ENCODE measurements at regions not wholly inside any gene's neighbourhood (a gene's known extent, or its start where the extent isn't known, plus 50 kb on each side); places are given as distances from the start of the nearest gene placed in this dataset.
"Not testable (repeated sequence)": the region's sequence is repeated elsewhere in the genome, so short reads cannot be mapped to it uniquely, and the experiment has no call there.

DNA sequence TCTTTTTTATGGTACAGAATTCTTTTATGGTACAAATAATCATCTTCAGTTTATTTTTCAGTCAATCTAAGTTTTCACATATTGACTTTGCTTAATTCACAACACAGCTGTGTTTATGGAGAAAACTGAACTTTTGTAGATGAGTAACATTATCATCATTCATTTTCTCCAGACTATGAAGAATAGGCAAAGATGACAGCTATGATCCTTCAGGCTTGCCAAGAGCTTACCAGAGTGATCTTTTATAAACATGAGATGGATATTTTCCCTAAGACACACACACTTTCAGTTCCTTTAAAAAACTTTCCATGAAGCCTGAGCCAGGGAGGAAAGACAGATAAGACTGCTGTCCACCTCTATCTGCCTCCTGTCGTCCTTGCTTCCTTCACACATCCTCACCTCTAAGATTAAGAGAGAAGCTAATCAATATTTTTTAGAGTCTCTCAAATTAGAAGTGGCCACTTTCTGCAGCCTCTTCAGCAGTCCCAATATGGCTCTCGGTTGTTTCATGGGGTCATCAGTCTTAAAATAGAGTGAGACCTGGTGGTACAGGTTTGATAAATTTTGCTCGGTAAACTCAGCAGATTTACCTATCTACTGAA is 108.1 kb upstream of the SLC27A6 start:
- peak in 1 of 2 donors; percentile 85 for DNase-seq (ENCODE audit: low read depth in 1 of 2, low spot score in 1 of 2)
- TF ChIP-seq, protein P1, sequence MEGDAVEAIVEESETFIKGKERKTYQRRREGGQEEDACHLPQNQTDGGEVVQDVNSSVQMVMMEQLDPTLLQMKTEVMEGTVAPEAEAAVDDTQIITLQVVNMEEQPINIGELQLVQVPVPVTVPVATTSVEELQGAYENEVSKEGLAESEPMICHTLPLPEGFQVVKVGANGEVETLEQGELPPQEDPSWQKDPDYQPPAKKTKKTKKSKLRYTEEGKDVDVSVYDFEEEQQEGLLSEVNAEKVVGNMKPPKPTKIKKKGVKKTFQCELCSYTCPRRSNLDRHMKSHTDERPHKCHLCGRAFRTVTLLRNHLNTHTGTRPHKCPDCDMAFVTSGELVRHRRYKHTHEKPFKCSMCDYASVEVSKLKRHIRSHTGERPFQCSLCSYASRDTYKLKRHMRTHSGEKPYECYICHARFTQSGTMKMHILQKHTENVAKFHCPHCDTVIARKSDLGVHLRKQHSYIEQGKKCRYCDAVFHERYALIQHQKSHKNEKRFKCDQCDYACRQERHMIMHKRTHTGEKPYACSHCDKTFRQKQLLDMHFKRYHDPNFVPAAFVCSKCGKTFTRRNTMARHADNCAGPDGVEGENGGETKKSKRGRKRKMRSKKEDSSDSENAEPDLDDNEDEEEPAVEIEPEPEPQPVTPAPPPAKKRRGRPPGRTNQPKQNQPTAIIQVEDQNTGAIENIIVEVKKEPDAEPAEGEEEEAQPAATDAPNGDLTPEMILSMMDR (IDR thresholded peaks at IDR 0.05; ENCODE audit: low read depth, low read length), result no peak
- Histone ChIP-seq H3K27me3 (no peaks in the 10 kb centered on the region), H3K9me3 (ENCODE audit: low read depth) (no peaks in the 10 kb centered on the region), H3K4me1 (ENCODE audit: low read depth) (peaks cover 28% of the 10 kb centered on the region), H3K4me3 (no peak overlapping the region), H3K27ac (peak overlapping the region; percentile 80), H3K36me3 (no peaks in the 10 kb centered on the region)

DNA sequence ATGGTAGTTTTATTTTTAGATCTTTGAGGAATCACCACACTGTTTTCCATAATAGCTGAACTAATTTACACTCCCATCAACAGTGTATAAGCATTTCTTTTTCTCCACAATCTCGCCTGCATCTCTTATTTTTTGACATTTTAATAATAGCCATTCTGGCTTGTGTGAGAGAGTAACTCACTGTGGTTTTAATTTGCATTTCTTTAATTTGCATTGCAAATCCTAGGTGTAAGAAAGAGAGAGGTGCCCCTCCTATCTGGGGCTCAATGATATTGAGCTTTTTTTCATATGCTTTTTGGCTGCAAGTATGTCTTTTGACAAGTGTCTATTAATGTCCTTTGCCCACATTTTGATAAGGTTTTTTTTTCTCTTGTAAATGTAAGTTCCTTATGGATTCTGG is 106.3 kb upstream of the SLC27A6 start:
- no peak for DNase-seq (ENCODE audit: low read depth in 1 of 2, low spot score in 1 of 2)
- Histone ChIP-seq H3K27ac (no peak overlapping the region), H3K36me3 (no peaks in the 10 kb centered on the region), H3K4me1 (ENCODE audit: low read depth) (peaks cover 28% of the 10 kb centered on the region), H3K9me3 (ENCODE audit: low read depth) (no peaks in the 10 kb centered on the region), H3K4me3 (no peak overlapping the region), H3K27me3 (no peaks in the 10 kb centered on the region)
- TF ChIP-seq, protein P1 (IDR thresholded peaks at IDR 0.05; ENCODE audit: low read depth, low read length), result no peak

DNA sequence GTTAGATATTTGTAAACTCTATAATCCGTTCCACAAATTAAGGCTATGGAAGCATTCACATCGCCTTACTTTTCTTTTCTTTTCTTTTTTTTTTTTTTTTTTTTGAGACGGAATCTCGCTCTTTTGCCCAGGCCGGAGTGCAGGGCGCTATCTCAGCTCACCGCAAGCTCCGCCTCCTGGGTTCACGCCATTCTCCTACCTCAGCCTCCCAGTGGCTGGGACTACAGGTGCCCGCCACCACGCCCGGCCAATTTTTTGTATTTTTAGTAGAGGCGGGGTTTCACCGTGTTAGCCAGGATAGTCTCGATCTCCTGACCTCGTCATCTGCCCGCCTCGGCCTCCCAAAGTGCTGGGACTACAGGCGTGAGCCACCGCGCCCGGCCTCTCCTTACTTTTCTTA is 104.1 kb upstream of the SLC27A6 start:
- H3K4me1 ChIP-seq (ENCODE audit: low read depth); H3K27me3 ChIP-seq; H3K27ac ChIP-seq; H3K4me3 ChIP-seq; DNase-seq (ENCODE audit: low read depth in 1 of 2, low spot score in 1 of 2); H3K36me3 ChIP-seq; H3K9me3 ChIP-seq (ENCODE audit: low read depth): not testable (repeated sequence)

DNA sequence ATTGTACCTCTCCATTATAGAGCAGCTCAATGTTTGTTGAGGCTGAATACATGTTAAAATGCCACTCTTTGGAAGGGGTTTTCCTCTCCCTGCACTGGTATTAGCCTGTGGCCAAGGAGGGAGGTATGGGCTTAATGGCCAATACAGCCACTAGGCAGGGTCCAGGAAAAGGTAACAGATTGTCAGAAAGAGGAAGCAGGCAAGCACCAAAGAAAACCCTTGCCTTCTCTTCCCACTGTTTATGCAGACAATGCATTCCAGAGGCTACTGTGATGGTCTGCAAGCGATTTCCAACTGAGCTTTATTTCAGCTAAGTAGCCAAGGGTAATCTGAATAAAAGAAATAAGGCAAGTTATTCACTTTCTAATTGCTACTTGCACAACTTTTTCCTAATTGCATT is 95.3 kb upstream of the SLC27A6 start:
- no peak for DNase-seq (ENCODE audit: low read depth in 1 of 2, low spot score in 1 of 2)

DNA sequence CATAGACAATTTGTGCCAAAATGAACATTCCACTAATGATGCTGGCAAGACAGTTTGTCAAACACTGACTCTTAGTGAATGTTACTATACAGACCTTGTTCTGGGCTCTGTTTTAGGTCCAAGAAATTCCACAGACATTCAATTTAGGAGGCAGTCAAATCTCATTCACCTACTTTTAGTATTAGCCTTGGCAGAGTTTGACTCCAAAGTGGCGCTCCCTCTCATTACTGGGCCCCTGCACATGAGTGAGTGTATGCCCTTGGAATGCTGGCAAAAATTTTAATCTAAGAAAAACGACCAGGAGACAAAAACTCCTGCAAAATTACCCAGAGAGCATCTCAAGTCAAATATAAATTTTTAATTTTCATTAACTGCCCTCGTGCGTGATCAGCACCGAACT is 94.9 kb upstream of the SLC27A6 start:
- TF ChIP-seq, protein P1 (IDR thresholded peaks at IDR 0.05; ENCODE audit: low read depth, low read length), result no peak
- Histone ChIP-seq H3K36me3 (no peaks in the 10 kb centered on the region), H3K9me3 (ENCODE audit: low read depth) (no peaks in the 10 kb centered on the region), H3K27me3 (no peaks in the 10 kb centered on the region), H3K4me3 (no peak overlapping the region), H3K27ac (peak overlapping the region; percentile 83), H3K4me1 (ENCODE audit: low read depth) (peaks cover 37% of the 10 kb centered on the region)
- DNase-seq (ENCODE audit: low read depth in 1 of 2, low spot score in 1 of 2), result no peak

More for the DNA sequence above, 95.3 kb upstream of the SLC27A6 start:
- H3K4me3 ChIP-seq, result no peak overlapping the region
- peak overlapping the region; percentile 83 for H3K27ac ChIP-seq
- H3K9me3 ChIP-seq (ENCODE audit: low read depth), result no peaks in the 10 kb centered on the region
- no peaks in the 10 kb centered on the region for H3K27me3 ChIP-seq
- TF ChIP-seq, protein P1 (IDR thresholded peaks at IDR 0.05; ENCODE audit: low read depth, low read length), result no peak
- H3K4me1 ChIP-seq (ENCODE audit: low read depth), result peaks cover 37% of the 10 kb centered on the region
- no peaks in the 10 kb centered on the region for H3K36me3 ChIP-seq

DNA sequence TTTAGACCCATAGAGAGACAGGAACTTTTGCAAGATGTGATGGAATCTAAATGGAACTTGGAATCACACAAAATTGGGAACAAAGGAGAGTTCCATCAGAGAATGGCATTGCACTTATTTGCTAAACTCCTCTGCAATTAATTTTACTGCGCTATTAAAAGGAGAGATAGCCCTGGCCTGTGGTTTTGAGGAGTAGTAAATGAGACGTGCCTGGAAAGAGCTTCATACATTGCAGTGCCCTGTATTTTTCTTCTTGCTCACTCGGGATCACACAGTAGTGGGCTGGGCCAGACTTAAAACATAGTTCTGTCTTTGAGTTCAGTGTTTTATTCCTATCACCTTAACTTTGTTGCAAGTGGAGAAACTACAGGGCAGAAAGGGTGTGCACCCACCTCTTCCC is 94.4 kb upstream of the SLC27A6 start:
- H3K4me3 ChIP-seq, result no peak overlapping the region
- H3K9me3 ChIP-seq (ENCODE audit: low read depth), result no peaks in the 10 kb centered on the region
- H3K27ac ChIP-seq, result peak overlapping the region; percentile 83
- peaks cover 37% of the 10 kb centered on the region for H3K4me1 ChIP-seq (ENCODE audit: low read depth)
- no peaks in the 10 kb centered on the region for H3K36me3 ChIP-seq
- H3K27me3 ChIP-seq, result no peaks in the 10 kb centered on the region
- TF ChIP-seq, protein P1 (IDR thresholded peaks at IDR 0.05; ENCODE audit: low read depth, low read length), result no peak
- no peak for DNase-seq (ENCODE audit: low read depth in 1 of 2, low spot score in 1 of 2)

All from cardiac muscle cell (in vitro differentiated cells and primary cell).